ENCODE measurements at regions not wholly inside any gene's neighbourhood (a gene's known extent, or its start where the extent isn't known, plus 50 kb on each side); places are given as distances from the start of the nearest gene placed in this dataset.

DNA sequence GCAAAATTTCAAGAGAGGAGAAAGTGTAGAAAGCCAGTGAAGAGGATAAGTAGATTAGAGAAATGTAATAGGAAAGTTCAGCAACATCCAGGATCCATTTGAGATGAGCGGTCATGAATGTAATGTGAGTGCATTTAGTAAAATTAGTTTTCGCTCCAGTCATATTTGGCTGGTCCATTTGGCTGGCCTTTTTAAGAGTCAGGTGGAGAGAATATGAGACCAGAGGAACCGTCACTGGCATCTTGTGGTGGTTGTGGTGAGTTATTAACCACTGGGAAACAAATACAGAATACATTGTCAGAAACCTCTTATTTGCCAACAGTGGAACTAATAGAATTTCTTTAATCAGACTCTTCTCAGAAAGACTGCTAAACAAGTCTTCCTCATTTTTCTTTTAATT lies 1064.3 kb upstream of the CDH2 start:
- Mint-ChIP-seq H3K36me3 (no peaks in the 10 kb centered on the region), H3K4me3 (no peak overlapping the region), H3K4me1 (no peaks in the 10 kb centered on the region), H3K27ac (no peak overlapping the region), H3K27me3 (no peaks in the 10 kb centered on the region), H3K9me3 (peaks cover 2% of the 10 kb centered on the region)
- POLR2A ChIA-PET: no interaction called here
- DNase-seq: no peak
- no peak for ATAC-seq (ENCODE audit: low read depth)

- POLR2A ChIA-PET: no interaction called here
- no peaks in the 10 kb centered on the region for H3K36me3 Mint-ChIP-seq
- DNase-seq: no peak
- H3K27me3 Mint-ChIP-seq: no peaks in the 10 kb centered on the region
- H3K9me3 Mint-ChIP-seq: peaks cover 6% of the 10 kb centered on the region
- H3K4me3 Mint-ChIP-seq: no peak overlapping the region
- ATAC-seq (ENCODE audit: low read depth): no peak
- H3K4me1 Mint-ChIP-seq: no peaks in the 10 kb centered on the region
- H3K27ac Mint-ChIP-seq: no peak overlapping the region
Observed at GRCh38 chr18:29234751-29235150, 1057.8 kb upstream of the CDH2 start.

DNA sequence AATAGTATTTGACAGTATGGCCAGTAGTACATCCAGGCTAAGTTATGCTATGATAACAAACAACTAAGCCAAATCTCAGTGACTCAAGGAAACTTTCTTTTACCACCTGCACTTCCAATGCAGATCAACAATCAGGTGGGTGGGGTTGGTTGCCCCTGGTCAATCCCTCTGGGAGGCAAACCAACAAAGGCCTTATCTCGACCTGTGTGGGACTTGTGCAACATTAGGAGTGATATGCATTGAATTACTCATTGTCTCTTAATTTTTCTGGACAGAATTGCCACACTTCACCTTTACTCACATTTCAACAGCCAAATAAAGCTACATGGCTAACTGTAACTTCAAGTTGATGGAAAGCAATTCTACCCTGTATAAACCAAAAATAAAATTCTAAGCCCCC lies 1049.3 kb upstream of the CDH2 start:
- H3K27me3 Mint-ChIP-seq: no peaks in the 10 kb centered on the region
- DNase-seq: no peak
- no peaks in the 10 kb centered on the region for H3K4me1 Mint-ChIP-seq
- ATAC-seq (ENCODE audit: low read depth): no peak
- POLR2A ChIA-PET: no interaction called here
- no peaks in the 10 kb centered on the region for H3K9me3 Mint-ChIP-seq
- H3K27ac Mint-ChIP-seq: no peak overlapping the region
- no peaks in the 10 kb centered on the region for H3K36me3 Mint-ChIP-seq
- no peak overlapping the region for H3K4me3 Mint-ChIP-seq

DNA sequence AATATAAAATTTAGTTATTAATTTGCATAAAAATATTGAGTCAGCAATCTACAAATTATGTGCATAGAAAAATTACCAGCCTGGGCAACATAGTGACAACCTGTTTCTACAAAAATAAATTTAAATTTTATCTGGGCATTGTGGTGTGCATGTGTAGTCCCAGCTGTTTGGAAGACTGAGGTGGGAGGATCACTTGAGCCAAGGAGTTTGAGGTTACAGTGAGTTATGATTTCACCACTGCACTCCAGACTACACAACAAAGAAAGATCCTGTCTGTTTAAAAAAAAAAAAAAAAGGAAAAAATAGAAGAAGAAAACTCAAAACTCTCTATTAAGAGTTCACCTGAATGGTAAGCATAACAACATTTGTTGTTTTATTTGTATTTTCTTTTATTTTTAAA lies 1048.4 kb upstream of the CDH2 start:
- no peak for DNase-seq
- POLR2A ChIA-PET: no interaction called here
- H3K36me3 Mint-ChIP-seq: no peaks in the 10 kb centered on the region
- no peak overlapping the region for H3K4me3 Mint-ChIP-seq
- H3K4me1 Mint-ChIP-seq: no peaks in the 10 kb centered on the region
- no peak for ATAC-seq (ENCODE audit: low read depth)
- H3K27ac Mint-ChIP-seq: no peak overlapping the region
- no peaks in the 10 kb centered on the region for H3K27me3 Mint-ChIP-seq
- no peaks in the 10 kb centered on the region for H3K9me3 Mint-ChIP-seq

- Mint-ChIP-seq H3K27me3 (no peaks in the 10 kb centered on the region), H3K36me3 (no peaks in the 10 kb centered on the region), H3K27ac (no peak overlapping the region), H3K4me1 (no peaks in the 10 kb centered on the region), H3K4me3 (no peak overlapping the region), H3K9me3 (peaks cover 4% of the 10 kb centered on the region)
- POLR2A ChIA-PET: no interaction called here
- DNase-seq: no peak
- no peak for ATAC-seq (ENCODE audit: low read depth)
Observed at GRCh38 chr18:29218091-29218490, 1041.2 kb upstream of the CDH2 start.

DNA sequence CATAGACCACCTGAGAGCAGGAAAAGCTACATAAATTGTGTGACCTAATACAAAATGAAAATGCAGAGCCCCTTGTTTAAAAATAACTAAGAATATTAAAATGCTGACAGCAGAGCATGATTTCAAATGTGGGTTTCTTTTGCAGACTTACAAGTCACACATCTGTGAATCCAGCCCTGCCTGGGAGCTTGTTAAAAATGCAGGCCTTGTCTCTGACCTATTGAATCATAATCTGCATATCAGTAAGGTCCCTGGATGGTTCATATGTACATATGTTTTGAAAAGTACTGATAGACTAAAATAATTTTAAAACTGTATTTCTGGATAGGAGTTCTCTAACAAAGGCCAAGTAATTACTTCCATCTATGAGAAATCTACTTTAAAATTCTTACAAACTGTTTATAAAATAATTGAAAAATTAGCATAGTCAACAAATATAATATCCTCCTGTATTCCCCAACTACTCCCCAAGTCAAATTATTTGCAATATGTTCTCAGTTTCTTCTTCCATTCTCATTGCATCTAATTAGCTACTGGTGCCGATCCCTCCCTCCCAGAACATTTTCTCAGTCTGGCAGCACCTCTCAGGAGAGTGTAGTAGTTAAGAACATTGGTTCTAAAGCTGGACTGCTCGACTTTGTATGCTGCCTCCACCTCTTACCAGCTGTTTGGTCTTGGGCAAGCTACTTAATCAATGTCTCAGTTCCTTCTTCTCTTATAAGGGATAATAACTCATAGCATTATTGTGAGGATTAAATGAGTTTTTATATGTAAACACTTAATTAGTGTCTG lies 1040.4 kb upstream of the CDH2 start:
- POLR2A ChIA-PET: no interaction called here
- H3K9me3 Mint-ChIP-seq: peaks cover 4% of the 10 kb centered on the region
- ATAC-seq (ENCODE audit: low read depth) (no peak), DNase-seq (no peak)
- H3K4me3 Mint-ChIP-seq: no peak overlapping the region
- H3K36me3 Mint-ChIP-seq: no peaks in the 10 kb centered on the region
- no peaks in the 10 kb centered on the region for H3K4me1 Mint-ChIP-seq
- no peaks in the 10 kb centered on the region for H3K27me3 Mint-ChIP-seq
- H3K27ac Mint-ChIP-seq: no peak overlapping the region

DNA sequence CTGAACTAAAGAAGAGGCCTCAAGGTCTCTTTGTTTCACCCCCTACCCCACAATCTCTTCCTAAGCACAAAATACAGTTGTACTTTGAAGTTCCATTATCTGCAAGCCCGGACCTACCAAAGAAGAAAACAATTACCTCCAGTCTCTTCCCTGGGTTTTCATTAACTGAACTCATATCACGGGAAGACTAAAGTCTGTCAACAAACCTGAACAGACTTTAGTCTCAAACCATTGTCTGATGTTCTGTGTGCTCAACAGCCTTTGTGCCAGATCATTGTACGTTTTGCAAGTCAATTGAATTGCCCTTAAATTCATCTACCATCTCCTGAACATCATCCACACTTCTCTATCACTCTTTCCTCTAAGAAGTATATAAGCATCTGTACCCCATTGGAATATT lies 1021.9 kb upstream of the CDH2 start:
- POLR2A ChIA-PET: no interaction called here
- no peak for ATAC-seq (ENCODE audit: low read depth)
- Mint-ChIP-seq H3K9me3 (peaks cover 17% of the 10 kb centered on the region), H3K4me1 (no peaks in the 10 kb centered on the region), H3K27ac (no peak overlapping the region), H3K27me3 (no peaks in the 10 kb centered on the region), H3K36me3 (no peaks in the 10 kb centered on the region), H3K4me3 (no peak overlapping the region)
- DNase-seq: no peak

DNA sequence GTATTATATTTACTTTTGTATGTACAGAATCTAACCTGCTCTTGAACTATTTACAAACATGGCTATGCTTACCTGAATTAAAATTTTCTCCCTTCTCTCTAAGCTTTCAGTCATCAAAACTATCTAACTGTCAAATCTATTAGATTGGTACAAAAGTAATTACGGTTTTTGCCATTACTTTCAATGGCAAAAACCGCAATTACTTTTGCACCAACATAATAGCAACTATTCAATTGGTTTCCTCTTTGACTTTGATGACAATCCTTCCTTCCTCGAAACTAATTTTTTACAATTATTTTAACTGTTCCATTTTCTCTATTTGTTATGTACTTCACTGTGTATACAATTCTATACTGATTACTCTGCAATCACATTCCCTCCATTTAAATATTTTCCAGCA lies 1019.4 kb upstream of the CDH2 start:
- Mint-ChIP-seq H3K9me3 (peaks cover 17% of the 10 kb centered on the region), H3K27me3 (no peaks in the 10 kb centered on the region)
- POLR2A ChIA-PET: no interaction called here

DNA sequence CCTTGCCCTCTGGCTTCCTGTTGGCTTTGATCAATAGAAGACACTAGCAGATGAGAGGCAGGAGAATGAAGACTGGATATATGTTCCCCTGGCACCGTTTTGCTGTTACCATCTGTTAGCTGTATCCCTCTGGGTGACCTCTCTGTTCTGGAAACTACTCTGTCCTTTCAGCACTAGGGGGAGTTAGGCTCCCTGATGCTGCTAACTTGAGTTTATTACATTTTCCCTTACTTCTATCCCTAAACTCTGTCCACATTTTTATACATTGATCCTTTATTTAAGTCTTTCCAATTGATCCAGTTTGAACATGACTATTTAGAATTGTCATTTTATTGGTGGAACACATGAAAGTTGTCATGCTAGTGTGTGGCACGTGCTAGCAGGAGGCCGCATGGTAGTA lies 1014.3 kb upstream of the CDH2 start:
- Mint-ChIP-seq H3K4me1 (no peaks in the 10 kb centered on the region), H3K4me3 (no peak overlapping the region), H3K27me3 (no peaks in the 10 kb centered on the region), H3K36me3 (no peaks in the 10 kb centered on the region), H3K27ac (no peak overlapping the region), H3K9me3 (peaks cover 6% of the 10 kb centered on the region)
- ATAC-seq (ENCODE audit: low read depth) (no peak), DNase-seq (no peak)
- POLR2A ChIA-PET: no interaction called here

More for the DNA sequence above, 1019.4 kb upstream of the CDH2 start:
- H3K4me1 Mint-ChIP-seq: no peaks in the 10 kb centered on the region
- no peak overlapping the region for H3K27ac Mint-ChIP-seq
- no peak for ATAC-seq (ENCODE audit: low read depth)
- H3K36me3 Mint-ChIP-seq: no peaks in the 10 kb centered on the region
- DNase-seq: no peak
- H3K4me3 Mint-ChIP-seq: no peak overlapping the region

DNA sequence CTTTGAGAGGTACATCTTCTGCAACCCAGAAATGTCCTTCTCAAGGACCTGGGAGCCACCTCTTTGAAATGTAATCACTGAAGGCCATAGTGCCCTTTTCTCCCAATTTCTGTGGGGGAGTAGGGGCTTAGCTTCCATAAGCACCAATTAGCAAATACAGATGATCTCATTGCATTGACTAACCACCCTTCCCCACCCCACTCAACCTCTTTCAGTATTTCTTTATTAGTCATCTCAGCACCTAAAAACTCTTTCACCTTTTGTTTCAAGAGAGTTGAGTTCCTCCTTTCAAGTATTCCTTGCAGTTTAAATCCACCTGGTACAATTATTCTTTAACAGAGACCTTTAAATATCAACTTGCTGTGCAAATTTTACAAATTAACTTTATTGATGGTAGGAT lies 1011.8 kb upstream of the CDH2 start:
- H3K4me3 Mint-ChIP-seq: no peak overlapping the region
- no peaks in the 10 kb centered on the region for H3K4me1 Mint-ChIP-seq
- no peak overlapping the region for H3K27ac Mint-ChIP-seq
- H3K27me3 Mint-ChIP-seq: no peaks in the 10 kb centered on the region
- H3K9me3 Mint-ChIP-seq: peaks cover 2% of the 10 kb centered on the region
- DNase-seq (no peak), ATAC-seq (ENCODE audit: low read depth) (no peak)
- POLR2A ChIA-PET: no interaction called here
- no peaks in the 10 kb centered on the region for H3K36me3 Mint-ChIP-seq

- POLR2A ChIA-PET: no interaction called here
- no peak for ATAC-seq (ENCODE audit: low read depth)
- Mint-ChIP-seq H3K36me3 (no peaks in the 10 kb centered on the region), H3K4me1 (no peaks in the 10 kb centered on the region), H3K27me3 (no peaks in the 10 kb centered on the region), H3K9me3 (peaks cover 2% of the 10 kb centered on the region), H3K4me3 (no peak overlapping the region), H3K27ac (no peak overlapping the region)
- DNase-seq: no peak
Observed at GRCh38 chr18:29185801-29186200, 1008.9 kb upstream of the CDH2 start.

- Mint-ChIP-seq H3K4me1 (no peaks in the 10 kb centered on the region), H3K27ac (no peak overlapping the region), H3K4me3 (no peak overlapping the region), H3K9me3 (peaks cover 3% of the 10 kb centered on the region), H3K27me3 (no peaks in the 10 kb centered on the region), H3K36me3 (no peaks in the 10 kb centered on the region)
- DNase-seq: no peak
- POLR2A ChIA-PET: no interaction called here
- no peak for ATAC-seq (ENCODE audit: low read depth)
Observed at GRCh38 chr18:29184654-29185053, 1007.7 kb upstream of the CDH2 start.

DNA sequence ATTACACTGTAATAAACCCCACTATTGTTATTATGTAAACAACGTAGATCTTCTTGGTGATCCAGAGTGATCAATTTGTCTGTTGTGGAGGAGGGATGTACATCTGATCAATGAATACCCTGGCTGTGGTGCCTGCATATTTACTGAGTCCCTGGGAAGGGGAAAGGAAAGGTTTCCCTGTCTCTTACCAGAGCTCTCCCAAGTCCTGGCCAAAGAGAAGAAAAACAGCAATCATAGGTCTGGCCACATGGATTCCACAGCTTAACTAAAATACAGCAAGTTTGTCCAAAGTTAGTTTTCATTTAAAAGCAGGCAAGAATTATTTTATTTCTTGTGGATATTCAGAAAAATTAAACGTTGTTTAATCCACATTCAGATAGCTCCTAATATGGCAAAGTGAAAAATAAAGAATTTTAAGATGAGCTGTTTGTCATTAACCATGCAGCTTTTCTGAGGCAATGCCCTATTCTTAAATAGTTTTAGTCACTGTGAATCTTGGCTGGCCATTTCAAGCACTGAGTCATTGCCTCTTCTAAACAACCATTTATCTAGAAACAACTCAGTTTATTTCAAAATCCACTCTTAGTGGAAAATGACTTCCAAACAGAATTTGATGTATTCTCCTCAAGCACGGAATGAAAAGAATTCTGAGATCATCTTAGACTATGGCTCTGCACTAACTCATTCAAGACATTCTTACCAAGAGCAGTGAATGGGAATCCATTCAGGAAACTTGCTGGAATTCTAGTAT lies 1004.4 kb upstream of the CDH2 start:
- DNase-seq (no peak), ATAC-seq (ENCODE audit: low read depth) (no peak)
- Mint-ChIP-seq H3K4me1 (no peaks in the 10 kb centered on the region), H3K27ac (no peak overlapping the region), H3K27me3 (no peaks in the 10 kb centered on the region), H3K9me3 (peaks cover 6% of the 10 kb centered on the region), H3K36me3 (no peaks in the 10 kb centered on the region), H3K4me3 (no peak overlapping the region)
- POLR2A ChIA-PET: no interaction called here

DNA sequence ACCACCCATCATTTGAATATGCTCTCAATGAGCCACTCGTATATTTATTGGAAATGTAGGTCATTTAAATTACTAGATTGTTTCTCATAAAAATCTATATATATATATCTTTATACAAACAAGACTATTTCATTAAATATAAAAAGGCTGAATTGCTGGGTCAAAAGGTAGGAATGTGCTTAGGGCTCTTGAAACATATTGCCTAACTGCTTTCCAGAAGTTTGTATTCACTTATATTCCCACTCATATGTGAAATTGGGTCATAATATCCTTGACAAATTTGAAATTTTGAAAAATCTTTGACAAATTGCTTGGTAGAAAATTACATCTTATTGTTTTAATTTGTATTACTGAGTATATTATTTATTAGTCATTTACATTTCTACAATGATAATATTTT lies 999.8 kb upstream of the CDH2 start:
- DNase-seq: no peak
- POLR2A ChIA-PET: no interaction called here
- no peaks in the 10 kb centered on the region for H3K36me3 Mint-ChIP-seq
- H3K4me3 Mint-ChIP-seq: no peak overlapping the region
- ATAC-seq (ENCODE audit: low read depth): no peak
- H3K27ac Mint-ChIP-seq: no peak overlapping the region
- no peaks in the 10 kb centered on the region for H3K4me1 Mint-ChIP-seq
- H3K9me3 Mint-ChIP-seq: peaks cover 5% of the 10 kb centered on the region
- H3K27me3 Mint-ChIP-seq: no peaks in the 10 kb centered on the region

All from activated naive CD8-positive, alpha-beta T cell treated with anti-CD3 and anti-CD28 coated beads, Interleukin-2, amount 10 ng/mL, durations not matched to agents 7 days and 5 days (primary cell).